ENCODE measurements at regions not wholly inside any gene's neighbourhood (a gene's known extent, or its start where the extent isn't known, plus 50 kb on each side); places are given as distances from the start of the nearest gene placed in this dataset.
A peak's percentile ranks its signal among the peaks of the same experiment; 100 is the strongest.
"Not testable (repeated sequence)": the region's sequence is repeated elsewhere in the genome, so short reads cannot be mapped to it uniquely, and the experiment has no call there.

- DNase-seq (ENCODE audit: low read depth), result no peak
Observed at GRCh38 chr6:140226637-140227036, 852.2 kb upstream of the CITED2 start.

DNA sequence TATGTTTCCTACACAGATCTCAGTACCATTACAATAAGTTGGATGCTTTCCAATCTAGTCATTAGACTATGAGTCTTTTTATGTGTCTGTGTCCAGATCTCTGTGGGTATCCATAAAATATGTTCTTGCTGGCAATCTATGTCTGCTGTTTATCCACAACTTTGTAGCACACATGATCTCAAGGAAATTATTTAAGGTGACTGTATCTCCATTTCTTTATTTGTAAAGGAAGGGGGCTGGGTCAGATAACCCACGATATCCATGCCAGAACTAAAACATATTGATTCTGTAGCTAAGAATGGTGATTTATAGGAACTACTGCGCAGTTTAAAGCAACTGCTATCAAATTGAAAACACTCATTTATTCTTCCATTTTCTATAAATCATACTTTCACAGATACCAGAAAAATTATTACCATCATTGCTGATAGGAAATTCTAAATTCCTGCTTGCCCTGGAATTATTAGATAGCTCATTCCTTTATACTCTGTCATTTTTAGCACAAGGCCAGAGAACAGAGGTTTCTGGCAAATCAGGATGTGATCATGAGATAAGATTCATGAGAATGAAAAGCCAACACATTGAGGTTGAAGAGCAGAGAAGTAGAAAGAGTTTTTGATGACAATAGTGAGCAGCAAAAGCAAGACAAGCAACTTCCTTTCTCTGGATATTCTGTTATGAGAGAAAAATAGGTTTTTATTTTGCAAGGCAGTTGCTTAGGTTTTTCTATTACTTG, 851.4 kb upstream of the CITED2 start:
- DNase-seq (ENCODE audit: low read depth), result no peak

DNA sequence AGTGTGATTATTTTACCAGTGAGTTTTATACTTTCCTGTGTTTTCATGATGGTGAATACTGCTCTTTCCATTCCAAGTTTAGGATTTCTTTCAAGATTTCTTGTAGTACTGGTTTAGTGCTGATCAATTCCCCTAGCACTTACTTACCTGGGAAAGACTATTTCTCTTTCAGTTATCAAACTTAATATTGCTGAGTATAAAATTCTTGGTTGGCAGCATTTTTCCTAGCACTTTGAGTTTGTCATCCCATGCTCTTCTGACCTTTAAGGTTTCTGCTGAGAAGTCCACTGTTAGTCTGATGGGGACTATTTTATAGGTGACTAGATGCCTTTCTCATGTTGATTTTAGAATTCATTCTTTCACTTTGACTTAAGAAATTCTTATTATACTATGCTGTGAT, 842.8 kb upstream of the CITED2 start:
- no peak for DNase-seq (ENCODE audit: low read depth)

DNA sequence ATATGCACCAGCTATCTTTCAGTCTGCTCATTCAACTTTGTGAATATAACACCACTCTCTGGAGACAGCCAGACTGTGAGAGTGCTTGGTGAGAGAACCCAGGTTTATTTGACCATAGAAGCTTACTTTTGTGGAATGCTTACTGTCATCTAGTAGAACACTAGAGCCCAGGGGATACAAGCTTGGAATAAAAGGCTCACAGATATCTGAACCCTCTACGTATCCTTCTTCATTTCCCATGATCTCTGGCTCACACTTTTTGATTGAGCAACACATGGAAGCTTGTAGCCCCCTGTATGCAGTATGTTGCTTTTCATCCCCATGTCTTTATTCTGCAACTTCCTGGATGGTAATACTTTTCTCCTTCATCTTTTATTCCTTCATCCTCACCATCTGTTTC, 835.3 kb upstream of the CITED2 start:
- no peak for DNase-seq (ENCODE audit: low read depth)

DNA sequence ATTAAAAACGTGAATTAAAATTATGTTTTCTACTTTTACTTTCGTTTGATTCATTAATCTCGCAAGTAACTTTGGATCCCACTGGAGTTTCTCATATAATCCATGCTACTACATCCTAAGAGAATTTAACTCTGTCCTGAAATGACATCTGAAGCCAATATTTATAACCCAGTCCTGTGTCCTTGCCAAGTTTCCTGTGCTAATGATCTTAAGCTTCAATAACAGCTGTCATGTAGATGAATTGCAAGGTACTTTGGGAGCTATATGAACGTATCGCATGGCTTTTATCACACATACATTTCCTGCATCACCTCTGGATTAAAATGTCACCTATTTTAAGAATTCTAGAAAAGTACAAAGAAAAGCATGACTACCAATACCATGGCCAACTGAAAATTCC, 833.8 kb upstream of the CITED2 start:
- DNase-seq (ENCODE audit: low read depth), result peak; percentile 53

DNA sequence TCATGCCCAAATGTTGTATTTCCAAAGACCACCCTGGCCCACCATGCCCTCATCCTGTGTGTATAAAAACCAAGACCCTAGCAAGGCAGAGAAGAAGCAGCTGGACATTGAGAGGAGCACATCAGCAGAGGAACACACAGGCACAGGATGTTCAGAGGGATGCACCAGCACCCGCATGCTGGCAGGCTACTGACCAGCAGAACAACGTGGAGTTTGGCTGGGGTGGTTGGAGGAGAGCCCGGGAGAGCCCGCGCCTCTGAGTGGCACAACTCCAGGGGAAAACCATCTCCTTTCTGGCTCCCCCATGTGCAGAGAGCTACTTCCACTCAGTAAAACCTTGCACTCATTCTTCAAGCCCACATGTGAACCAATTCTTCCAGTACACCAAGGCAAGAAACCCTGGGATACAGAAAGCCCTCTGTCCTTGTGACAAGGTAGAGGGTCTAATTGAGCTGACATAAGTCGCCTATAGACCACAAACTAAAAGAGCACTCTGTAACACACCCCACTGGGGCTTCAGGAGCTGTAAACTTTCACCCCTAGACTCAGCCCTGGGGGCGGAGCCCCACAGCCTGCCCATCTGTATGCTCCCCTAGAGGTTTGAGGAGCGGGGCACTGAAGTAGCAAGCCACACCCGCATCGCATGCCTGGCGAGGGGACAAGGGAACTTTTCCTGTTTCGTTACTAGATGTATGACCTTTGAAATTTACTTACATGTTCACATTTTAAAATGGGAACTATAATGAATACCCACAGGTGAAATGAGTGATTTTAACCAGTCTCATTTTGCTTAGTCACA, 831.5 kb upstream of the CITED2 start:
- no peak for DNase-seq (ENCODE audit: low read depth)

DNA sequence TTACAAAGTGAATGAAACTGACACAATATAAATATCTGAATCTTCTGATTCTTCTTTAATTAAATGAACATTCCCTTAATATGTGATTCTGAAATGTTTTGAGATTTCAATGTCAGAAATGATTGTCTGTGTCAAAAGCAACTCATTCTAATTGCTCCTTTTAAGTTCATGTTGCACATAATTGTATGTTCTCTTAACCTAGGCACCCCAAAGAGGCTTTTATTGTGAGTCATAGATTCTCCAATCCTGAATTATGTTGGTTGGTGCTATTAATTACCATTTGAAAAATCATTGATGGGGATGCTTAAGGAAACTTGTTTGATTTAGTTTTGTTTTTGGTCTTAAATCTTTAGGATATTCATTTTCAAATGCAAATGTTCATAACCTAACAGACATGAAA, 829.7 kb upstream of the CITED2 start:
- DNase-seq (ENCODE audit: low read depth), result no peak

GRCh38 chr6:140203661-140204147, 829.3 kb upstream of the CITED2 start:
- no peak for DNase-seq (ENCODE audit: low read depth)

GRCh38 chr6:140202964-140203515, 828.6 kb upstream of the CITED2 start:
- no peak for DNase-seq (ENCODE audit: low read depth)

- no peak for DNase-seq (ENCODE audit: low read depth)
Observed at GRCh38 chr6:140201787-140202458, 827.5 kb upstream of the CITED2 start.

- no peak for DNase-seq (ENCODE audit: low read depth)
Observed at GRCh38 chr6:140193269-140193668, 818.8 kb upstream of the CITED2 start.

DNA sequence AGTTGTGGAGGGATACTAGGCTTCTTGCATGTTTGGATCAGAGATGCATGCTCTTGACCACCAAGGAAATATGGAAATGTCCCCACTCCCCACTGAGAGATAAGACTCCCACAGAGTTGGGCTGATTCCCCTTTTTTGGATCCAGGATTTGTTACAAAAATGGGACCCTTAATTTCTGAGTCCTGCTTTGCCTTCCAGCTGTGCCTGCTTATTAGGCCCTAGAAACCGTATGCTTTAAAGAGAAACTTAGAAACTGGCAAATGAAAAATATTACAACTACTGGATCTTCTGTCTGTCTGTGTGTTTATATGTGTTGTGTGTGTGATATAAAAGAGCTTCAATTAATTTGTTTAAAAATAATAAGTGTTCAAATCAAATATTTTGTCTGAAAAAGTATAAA, 817.6 kb upstream of the CITED2 start:
- DNase-seq (ENCODE audit: low read depth), result no peak

DNA sequence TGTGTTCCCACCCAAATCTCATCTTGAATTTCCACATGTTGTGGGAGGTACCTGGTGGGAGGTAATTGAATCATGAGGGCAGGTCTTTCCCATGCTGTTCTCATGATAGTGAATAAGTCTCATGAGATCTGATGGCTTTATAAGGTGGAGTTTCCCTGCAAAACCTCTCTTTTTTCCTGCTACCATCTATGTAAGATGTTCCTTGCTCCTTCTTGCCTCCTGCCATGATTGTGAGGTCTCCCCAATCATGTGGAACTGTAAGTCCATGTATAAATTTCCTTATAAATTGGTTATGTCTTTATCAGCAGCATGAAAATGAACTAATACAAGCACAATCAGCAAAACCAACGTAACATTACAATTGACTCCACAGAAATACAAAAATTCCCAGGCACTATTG, 814.8 kb upstream of the CITED2 start:
- DNase-seq (ENCODE audit: low read depth), result not testable (repeated sequence)

DNA sequence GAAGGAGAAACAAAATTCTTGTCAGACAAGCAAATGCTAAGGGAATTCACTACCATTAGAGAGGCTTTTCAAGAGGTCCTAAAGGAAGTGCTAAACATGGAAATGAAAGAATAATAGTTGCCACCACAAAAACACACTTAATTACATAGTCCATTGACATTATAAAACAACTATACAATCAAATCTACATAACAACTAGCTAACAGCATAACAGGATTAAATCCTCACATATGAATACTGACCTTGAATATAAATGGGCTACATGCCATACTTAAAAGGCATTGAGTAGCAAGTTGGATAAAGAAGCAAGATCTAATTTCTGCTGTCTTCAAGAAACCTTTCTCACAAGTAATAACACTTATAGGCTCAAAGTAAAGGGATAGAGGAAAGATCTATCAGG, 811.5 kb upstream of the CITED2 start:
- DNase-seq (ENCODE audit: low read depth), result no peak

- DNase-seq (ENCODE audit: low read depth), result peak; percentile 32
Observed at GRCh38 chr6:140183881-140184280, 809.4 kb upstream of the CITED2 start.

DNA sequence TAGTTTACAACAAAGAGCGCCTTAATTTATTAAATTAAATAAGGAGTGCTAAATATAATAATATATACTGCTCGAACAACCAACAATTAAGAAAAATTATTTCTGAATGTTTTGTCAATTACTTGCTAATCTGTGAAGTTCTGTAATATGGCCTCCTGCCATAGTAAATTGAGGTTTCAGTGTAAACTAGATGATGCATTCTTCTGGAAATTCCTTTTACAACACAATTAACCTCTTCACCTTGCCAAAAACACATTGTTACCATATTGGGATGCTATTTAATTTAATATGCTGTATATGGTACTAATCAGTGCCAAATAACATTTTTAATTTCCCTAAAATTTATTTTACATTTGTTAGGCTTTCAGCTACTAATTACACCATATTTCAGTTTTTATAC, 808.4 kb upstream of the CITED2 start:
- no peak for DNase-seq (ENCODE audit: low read depth)

DNA sequence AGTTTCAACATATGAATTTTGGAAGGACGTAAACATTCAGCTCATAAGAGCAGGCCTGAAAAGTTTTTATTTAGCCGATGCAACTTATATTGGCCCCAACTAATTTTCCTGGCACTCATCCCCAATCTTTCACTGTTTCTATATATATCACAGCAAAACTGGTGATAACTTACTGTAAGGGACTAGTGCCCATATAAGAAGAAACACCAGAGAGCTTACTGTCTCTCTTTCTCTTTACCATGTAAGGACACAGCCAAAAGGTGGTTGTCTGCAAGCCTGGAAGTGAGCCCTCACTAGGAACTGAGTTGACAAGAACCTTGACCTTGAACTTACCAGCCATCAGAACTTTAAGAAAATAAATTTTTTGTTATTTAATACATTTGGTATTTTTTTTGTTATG, 807.4 kb upstream of the CITED2 start:
- no peak for DNase-seq (ENCODE audit: low read depth)

- no peak for DNase-seq (ENCODE audit: low read depth)
Observed at GRCh38 chr6:140180306-140180705, 805.9 kb upstream of the CITED2 start.

DNA sequence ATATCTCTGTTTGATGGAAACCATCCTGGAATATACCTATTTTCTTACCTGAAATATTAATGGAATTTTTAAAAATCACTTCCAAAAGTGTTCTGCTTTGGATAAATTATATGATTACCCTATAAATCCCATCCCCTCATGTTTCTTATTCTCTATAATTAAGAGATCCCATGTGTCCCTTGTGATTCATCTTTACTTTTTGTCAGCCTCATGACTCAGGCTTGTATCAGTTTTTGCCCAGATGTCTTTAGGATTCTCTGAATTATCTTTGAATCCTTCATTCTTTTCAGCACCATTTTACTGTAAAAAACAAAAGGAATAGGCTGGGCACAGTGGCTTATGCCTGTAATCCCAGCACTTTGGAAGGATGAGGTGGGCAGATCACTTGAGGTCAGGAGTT, 804.5 kb upstream of the CITED2 start:
- DNase-seq (ENCODE audit: low read depth), result peak; percentile 37

GRCh38 chr6:140178520-140178919, 804.1 kb upstream of the CITED2 start:
- DNase-seq (ENCODE audit: low read depth), result no peak

DNA sequence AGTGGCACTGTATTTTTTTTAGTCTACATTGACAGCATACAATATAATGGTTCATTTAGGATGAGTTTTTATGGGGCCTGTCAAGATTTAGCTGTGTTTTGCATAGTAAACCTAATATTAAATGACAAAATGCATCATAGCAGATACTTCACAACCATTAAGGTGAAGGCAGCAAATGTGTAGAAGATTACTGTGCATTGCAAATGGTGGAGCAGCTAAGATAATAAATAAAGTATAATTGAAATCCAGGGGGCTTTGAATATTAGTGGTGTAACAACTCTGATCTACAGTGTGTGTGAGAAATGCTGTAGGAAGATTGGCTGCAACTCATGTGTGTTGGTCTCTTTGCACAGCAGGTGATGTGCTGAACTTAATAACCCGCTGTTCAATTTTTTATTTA, 801.9 kb upstream of the CITED2 start:
- no peak for DNase-seq (ENCODE audit: low read depth)

DNA sequence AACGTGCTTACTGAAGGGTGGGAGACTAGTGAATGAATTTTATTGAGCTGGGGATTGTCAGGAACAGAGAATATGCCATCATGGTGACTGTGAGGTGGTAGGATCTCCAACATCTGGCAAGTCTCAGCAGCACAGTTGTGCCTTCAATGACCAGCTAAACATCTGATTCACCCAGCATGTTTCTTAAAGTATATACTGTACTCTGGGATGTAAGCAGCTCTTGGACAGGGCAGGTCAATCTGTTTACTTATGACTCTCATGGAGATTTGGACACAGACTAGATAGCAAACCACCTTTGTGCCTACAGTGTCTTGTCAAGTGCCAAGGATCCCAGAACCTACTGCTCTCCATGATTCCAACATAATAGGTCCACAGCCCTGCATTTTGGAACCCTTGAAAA, 801.0 kb upstream of the CITED2 start:
- DNase-seq (ENCODE audit: low read depth), result no peak

Measured in myocyte (in vitro differentiated cells).